Omental fat pad (tissue), 3 donors: ENCODE measurements at regions not wholly inside any gene's neighbourhood (a gene's known extent, or its start where the extent isn't known, plus 50 kb on each side); places are given as distances from the start of the nearest gene placed in this dataset.

Experiments
- ATAC-seq: fragments of 150-250 bp; one replicate; pipeline ENCODE4 v1.9.1; 2016; ENCODE audit warnings: mild to moderate bottlenecking, moderate library complexity; ENCODE audit not compliant: low FRiP score
- DNase-seq: peaks from one replicate; pipeline ENCODE4 v3.0.0-alpha.2; 2019; ENCODE audit warnings: low spot score
- TF ChIP-seq, protein P1 (sequence below), 3 donors: fragments of 450-650 bp; IDR thresholded peaks; one replicate each; pipeline ENCODE4 v1.5.1; 2016 to 2017; ENCODE audit warnings: antibody characterized with exemption in 3 of 3, mild to moderate bottlenecking in 3 of 3, moderate library complexity in 2 of 3

DNA sequence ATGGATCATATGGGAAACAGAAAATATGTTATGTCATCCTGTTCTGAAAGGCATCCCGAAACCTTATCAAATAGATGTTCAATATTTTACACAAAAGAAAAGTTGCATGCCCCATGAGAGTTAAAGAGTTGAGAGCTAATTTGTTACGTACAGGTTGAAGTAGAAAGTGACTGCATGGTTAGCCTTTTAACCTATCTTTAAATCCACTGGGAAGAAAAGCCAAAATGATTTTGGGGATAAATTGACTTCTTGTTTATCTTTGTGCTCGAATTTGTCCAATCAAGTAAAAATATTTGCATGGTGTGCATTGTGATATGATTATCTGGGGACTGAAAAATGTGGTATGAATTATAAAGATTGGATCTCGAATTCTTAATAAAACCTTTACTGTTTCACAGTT, 230.1 kb downstream of the POSTN start:
- no peak for ATAC-seq
- DNase-seq, result no peak
- TF ChIP-seq, protein P1, sequence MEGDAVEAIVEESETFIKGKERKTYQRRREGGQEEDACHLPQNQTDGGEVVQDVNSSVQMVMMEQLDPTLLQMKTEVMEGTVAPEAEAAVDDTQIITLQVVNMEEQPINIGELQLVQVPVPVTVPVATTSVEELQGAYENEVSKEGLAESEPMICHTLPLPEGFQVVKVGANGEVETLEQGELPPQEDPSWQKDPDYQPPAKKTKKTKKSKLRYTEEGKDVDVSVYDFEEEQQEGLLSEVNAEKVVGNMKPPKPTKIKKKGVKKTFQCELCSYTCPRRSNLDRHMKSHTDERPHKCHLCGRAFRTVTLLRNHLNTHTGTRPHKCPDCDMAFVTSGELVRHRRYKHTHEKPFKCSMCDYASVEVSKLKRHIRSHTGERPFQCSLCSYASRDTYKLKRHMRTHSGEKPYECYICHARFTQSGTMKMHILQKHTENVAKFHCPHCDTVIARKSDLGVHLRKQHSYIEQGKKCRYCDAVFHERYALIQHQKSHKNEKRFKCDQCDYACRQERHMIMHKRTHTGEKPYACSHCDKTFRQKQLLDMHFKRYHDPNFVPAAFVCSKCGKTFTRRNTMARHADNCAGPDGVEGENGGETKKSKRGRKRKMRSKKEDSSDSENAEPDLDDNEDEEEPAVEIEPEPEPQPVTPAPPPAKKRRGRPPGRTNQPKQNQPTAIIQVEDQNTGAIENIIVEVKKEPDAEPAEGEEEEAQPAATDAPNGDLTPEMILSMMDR (IDR thresholded peaks at IDR 0.05), result no peak

DNA sequence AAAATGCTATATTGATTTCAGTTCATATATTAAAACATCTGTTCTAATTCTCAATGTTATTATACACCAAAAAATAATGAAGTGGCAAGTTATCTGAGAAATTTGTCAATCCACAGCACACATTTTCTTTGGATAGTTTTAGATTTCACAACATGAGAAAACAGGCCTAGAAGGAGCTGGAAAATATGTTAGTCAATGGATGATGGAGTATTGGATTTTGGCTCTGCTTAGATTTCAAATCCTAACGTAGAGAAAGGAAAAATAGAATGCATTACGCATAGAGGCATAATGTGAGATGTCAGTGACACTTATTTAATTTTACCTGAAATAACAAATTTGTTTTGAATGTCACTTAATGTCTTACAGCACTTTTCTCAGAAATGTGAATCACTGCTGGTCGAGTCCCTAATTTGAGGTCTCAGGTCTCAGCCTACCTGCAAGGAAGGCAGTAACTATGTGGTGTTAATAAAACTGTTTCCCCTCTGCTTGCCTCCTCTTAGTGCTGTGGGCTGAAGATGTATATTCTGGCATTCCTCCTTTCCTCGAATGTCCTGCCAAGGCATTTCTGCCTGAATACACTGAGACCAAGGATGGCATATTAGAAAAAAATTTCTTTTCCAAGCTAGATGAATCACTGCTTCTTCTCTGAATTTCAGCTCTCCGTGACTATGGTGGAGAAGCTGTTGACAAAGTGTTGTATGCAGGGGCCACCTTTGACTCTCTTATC, 232.4 kb downstream of the POSTN start:
- ATAC-seq (no peak), DNase-seq (no peak)
- TF ChIP-seq, protein P1 (IDR thresholded peaks at IDR 0.05), result no peak

DNA sequence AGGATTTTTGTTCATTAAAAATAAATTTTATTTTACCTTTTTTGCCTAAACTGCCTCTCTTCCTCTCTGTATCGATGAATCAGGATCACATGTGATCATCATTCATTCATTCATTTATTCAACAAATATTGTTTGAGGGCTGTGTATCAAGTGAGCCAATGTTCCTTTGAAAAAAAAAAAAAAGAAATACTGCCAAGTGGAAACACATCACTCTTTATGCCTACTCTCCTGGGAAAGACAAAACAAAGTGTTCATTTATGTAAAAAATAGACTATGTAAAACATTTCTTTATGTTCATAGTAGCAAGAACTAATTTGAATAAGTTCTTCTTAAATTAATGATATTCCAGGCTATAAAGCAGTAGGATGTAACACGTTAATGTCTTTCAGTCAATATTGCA, 233.1 kb downstream of the POSTN start:
- ATAC-seq (no peak), DNase-seq (no peak)

DNA sequence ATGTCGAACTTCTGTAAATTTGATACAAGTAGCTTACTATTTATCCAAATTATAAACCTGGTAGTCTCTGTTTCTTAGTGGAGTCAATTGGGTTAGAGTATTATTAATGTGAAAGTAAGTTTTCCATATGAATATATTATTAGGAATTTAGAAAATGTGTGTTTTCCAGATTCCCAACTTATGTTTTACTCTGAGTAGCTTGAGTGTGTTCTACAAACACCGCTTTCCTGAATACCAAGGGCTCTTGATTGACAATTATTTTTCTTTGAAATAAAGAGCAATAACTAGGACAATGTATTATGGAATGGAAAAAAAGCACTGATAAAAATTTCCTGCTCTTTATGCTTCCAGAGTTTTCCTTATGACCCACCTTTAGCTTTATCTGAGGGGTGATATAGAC, 233.6 kb downstream of the POSTN start:
- TF ChIP-seq, protein P1 (IDR thresholded peaks at IDR 0.05), result no peak
- ATAC-seq (no peak), DNase-seq (no peak)

More for the DNA sequence above, 233.1 kb downstream of the POSTN start:
- TF ChIP-seq, protein P1 (IDR thresholded peaks at IDR 0.05), result no peak

DNA sequence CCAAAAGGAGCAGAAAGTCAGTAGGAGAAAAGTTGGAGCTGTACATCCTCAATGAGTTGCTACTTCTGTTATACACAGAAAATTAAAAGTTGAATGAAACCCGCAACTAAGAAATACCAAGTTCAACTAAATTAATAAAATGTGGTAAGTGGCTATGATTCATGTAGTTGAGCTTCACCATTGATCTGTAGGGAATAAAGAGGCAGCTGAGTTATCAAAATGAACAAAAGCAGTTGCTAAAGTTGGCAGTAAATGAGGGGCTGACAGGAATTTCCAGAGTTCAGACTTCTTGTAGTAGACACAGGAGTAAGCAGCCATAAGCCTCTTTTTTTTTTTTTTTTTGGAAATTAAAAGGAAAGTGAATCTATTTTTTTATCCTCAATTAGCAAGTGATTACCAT, 234.6 kb downstream of the POSTN start:
- TF ChIP-seq, protein P1 (IDR thresholded peaks at IDR 0.05), result no peak
- DNase-seq, result no peak
- no peak for ATAC-seq

DNA sequence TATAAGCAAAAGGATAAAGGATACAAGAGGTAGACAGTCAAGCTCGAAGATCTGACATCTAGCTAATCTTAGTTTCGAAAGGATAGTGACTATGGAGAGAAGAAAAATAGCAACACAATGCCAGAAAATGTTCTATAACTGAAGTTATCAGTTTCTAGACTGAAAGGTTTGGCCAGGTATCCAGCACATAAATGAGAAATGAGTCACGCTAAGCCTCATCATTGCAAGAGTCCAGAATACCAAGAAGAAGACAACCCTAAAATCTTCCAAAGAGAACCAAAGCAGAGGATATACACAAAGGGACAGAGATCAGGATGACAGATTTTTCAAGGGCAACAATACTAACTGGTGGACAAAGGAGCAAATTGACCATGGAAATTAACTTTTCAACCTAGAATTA, 237.0 kb downstream of the POSTN start:
- no peak for DNase-seq

DNA sequence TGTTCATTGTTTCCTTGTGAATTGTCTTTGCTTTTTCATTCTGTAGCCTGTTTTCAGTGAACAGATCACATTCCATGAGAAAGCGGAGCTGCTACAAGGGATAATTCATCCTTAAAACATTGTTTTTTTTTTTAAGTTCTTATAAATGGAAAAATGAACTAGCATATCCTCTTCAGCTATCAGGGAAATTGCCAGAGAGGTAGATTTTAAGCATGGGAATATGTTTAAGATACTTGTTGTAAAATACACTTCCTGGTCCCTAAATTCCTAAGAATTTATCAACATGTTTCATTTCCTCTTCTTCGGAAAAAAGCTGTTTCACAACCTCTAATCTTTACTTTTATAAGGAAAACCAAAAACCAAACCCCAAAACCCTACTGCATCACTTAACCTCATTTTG, 238.0 kb downstream of the POSTN start:
- TF ChIP-seq, protein P1 (IDR thresholded peaks at IDR 0.05), result no peak
- no peak for ATAC-seq
- no peak for DNase-seq

More for the DNA sequence above, 237.0 kb downstream of the POSTN start:
- ATAC-seq, result no peak
- TF ChIP-seq, protein P1 (IDR thresholded peaks at IDR 0.05), result no peak
